ENCODE measurements at regions not wholly inside any gene's neighbourhood (a gene's known extent, or its start where the extent isn't known, plus 50 kb on each side); places are given as distances from the start of the nearest gene placed in this dataset.

GRCh38 chr16:59887856-59888255 is 1153.7 kb upstream of the GOT2 start:
- TF ChIP-seq CTCF (IDR thresholded peaks at IDR 0.05; ENCODE audit: low read depth, low read length), result no peak
- no peaks in the 10 kb centered on the region for H3K9me3 ChIP-seq (ENCODE audit: severe bottlenecking)
- H3K27me3 ChIP-seq (ENCODE audit: insufficient read depth, low read depth, severe bottlenecking), result no peaks in the 10 kb centered on the region
- no peak for DNase-seq
- no peaks in the 10 kb centered on the region for H3K36me3 ChIP-seq
- H3K4me3 ChIP-seq (ENCODE audit: low read depth, low read length), result no peak overlapping the region
- no peak overlapping the region for H3K27ac ChIP-seq

GRCh38 chr16:59886021-59886420 is 1151.9 kb upstream of the GOT2 start:
- Histone ChIP-seq H3K27me3 (ENCODE audit: insufficient read depth, low read depth, severe bottlenecking) (no peaks in the 10 kb centered on the region), H3K36me3 (no peaks in the 10 kb centered on the region), H3K9me3 (ENCODE audit: severe bottlenecking) (no peaks in the 10 kb centered on the region), H3K27ac (no peak overlapping the region), H3K4me3 (ENCODE audit: low read depth, low read length) (no peak overlapping the region)
- no peak for TF ChIP-seq CTCF (IDR thresholded peaks at IDR 0.05; ENCODE audit: low read depth, low read length)
- no peak for DNase-seq

GRCh38 chr16:59881376-59881775 is 1147.3 kb upstream of the GOT2 start:
- no peaks in the 10 kb centered on the region for H3K9me3 ChIP-seq (ENCODE audit: severe bottlenecking)
- H3K27me3 ChIP-seq (ENCODE audit: insufficient read depth, low read depth, severe bottlenecking), result no peaks in the 10 kb centered on the region
- TF ChIP-seq CTCF (IDR thresholded peaks at IDR 0.05; ENCODE audit: low read depth, low read length), result no peak
- H3K36me3 ChIP-seq, result no peaks in the 10 kb centered on the region
- H3K27ac ChIP-seq, result no peak overlapping the region
- no peak for DNase-seq
- H3K4me3 ChIP-seq (ENCODE audit: low read depth, low read length), result no peak overlapping the region

- Histone ChIP-seq H3K9me3 (ENCODE audit: severe bottlenecking) (no peaks in the 10 kb centered on the region), H3K27me3 (ENCODE audit: insufficient read depth, low read depth, severe bottlenecking) (no peaks in the 10 kb centered on the region), H3K27ac (no peak overlapping the region), H3K36me3 (no peaks in the 10 kb centered on the region), H3K4me3 (ENCODE audit: low read depth, low read length) (no peak overlapping the region)
- TF ChIP-seq CTCF (IDR thresholded peaks at IDR 0.05; ENCODE audit: low read depth, low read length), result no peak
- DNase-seq, result no peak
Observed at GRCh38 chr16:59880611-59881010, 1146.5 kb upstream of the GOT2 start.

GRCh38 chr16:59878999-59879398 is 1144.9 kb upstream of the GOT2 start:
- H3K9me3 ChIP-seq (ENCODE audit: severe bottlenecking), result no peaks in the 10 kb centered on the region
- H3K27ac ChIP-seq, result no peak overlapping the region
- no peaks in the 10 kb centered on the region for H3K36me3 ChIP-seq
- no peaks in the 10 kb centered on the region for H3K27me3 ChIP-seq (ENCODE audit: insufficient read depth, low read depth, severe bottlenecking)
- H3K4me3 ChIP-seq (ENCODE audit: low read depth, low read length), result no peak overlapping the region
- no peak for TF ChIP-seq CTCF (IDR thresholded peaks at IDR 0.05; ENCODE audit: low read depth, low read length)
- no peak for DNase-seq

- no peak for DNase-seq
Observed at GRCh38 chr16:59878479-59878878, 1144.4 kb upstream of the GOT2 start.

More at GRCh38 chr16:59878479-59878878, 1144.4 kb upstream of the GOT2 start:
- no peaks in the 10 kb centered on the region for H3K36me3 ChIP-seq
- no peak for TF ChIP-seq CTCF (IDR thresholded peaks at IDR 0.05; ENCODE audit: low read depth, low read length)
- H3K27ac ChIP-seq, result no peak overlapping the region
- H3K4me3 ChIP-seq (ENCODE audit: low read depth, low read length), result no peak overlapping the region
- no peaks in the 10 kb centered on the region for H3K27me3 ChIP-seq (ENCODE audit: insufficient read depth, low read depth, severe bottlenecking)
- no peaks in the 10 kb centered on the region for H3K9me3 ChIP-seq (ENCODE audit: severe bottlenecking)

All from WERI-Rb-1 (cell line).